ENCODE measurements at regions not wholly inside any gene's neighbourhood (a gene's known extent, or its start where the extent isn't known, plus 50 kb on each side); places are given as distances from the start of the nearest gene placed in this dataset.

DNA sequence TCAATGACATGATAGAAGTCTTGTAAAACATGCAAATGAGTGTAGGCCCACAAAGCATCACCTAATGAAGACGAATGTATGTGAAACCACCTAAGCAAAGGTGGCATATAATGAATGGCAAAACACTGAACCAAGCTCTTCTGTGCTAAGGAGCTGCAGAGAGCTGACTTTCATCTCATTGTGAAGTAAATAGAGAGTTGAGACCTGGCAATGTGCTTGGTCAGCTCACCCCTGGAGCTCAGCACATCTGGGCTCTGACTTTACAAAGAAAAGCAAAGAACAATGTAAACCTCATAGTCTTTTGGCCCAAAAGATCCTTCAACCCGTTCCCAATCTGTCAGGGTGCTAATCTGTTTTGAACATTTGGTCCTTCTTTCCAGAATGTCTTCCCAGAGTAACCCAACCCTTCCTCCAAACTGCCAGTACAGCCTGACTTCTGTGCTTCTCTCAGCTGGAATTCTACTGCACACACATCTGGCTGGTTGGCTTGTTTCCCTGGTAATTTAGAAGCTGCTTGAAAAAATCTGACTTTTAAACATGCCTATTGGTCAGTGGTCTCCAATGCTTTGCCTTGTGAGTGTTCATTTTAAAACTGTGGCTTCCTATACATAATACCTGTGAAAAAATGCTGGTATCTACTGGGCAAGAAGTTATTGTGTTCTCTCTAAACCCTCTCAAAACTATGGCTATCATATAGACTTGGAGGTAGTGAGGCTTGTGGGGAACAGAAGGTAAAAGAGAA, 101.7 kb downstream of the CD200R1L start:
- Mint-ChIP-seq H3K27ac (no peak overlapping the region), H3K27me3 (no peaks in the 10 kb centered on the region), H3K36me3 (peaks cover 4% of the 10 kb centered on the region), H3K4me3 (no peak overlapping the region), H3K9me3 (no peaks in the 10 kb centered on the region), H3K4me1 (peaks cover 17% of the 10 kb centered on the region)
- CTCF ChIA-PET = interaction anchor here (1.0 to 2.4 kb wide), 4 partner anchors 10 to 234 kb away, joined by 3 to 13 read pairs (median 6); no protein-coding TSS in a partner anchor
- no peak for DNase-seq

DNA sequence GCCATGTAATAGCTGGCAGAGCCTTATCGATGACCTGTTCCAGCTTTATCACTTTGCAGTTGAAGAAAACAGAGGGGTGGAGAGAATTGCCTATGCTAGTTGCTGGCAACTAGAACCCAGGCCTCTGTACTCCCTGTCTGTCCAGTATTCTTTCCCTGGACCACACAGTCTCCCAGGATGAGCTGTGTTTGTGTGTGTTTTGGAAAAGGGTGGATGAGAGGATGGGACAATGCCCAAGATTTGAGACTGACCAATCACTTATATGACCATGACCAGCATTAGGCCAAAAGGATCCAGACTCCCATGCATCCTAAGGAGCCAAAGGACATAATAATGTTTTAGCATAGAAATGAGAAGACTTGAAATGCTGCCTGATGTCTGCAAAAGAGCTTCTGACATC, 102.6 kb downstream of the CD200R1L start:
- H3K27me3 Mint-ChIP-seq = no peaks in the 10 kb centered on the region
- H3K4me3 Mint-ChIP-seq = no peak overlapping the region
- CTCF ChIA-PET = interaction anchor here (1.3 to 2.4 kb wide), 2 partner anchors 9 to 235 kb away, joined by 4 to 13 read pairs; no protein-coding TSS in a partner anchor

GRCh38 chr3:112742934-112743333, 102.0 kb upstream of the CCDC80 start:
- no peak for DNase-seq
- peaks cover 4% of the 10 kb centered on the region for H3K36me3 Mint-ChIP-seq
- no peaks in the 10 kb centered on the region for H3K9me3 Mint-ChIP-seq
- no peak overlapping the region for H3K4me3 Mint-ChIP-seq
- no peaks in the 10 kb centered on the region for H3K27me3 Mint-ChIP-seq
- CTCF ChIA-PET = interaction anchor here (0.6 to 2.4 kb wide), 2 partner anchors 8 to 71 kb away, joined by 3 to 13 read pairs; no protein-coding TSS in a partner anchor
- no peak overlapping the region for H3K27ac Mint-ChIP-seq
- peaks cover 33% of the 10 kb centered on the region for H3K4me1 Mint-ChIP-seq

More for the DNA sequence above, 102.6 kb downstream of the CD200R1L start:
- no peak for DNase-seq
- H3K9me3 Mint-ChIP-seq = no peaks in the 10 kb centered on the region
- H3K27ac Mint-ChIP-seq = no peak overlapping the region
- H3K36me3 Mint-ChIP-seq = peaks cover 4% of the 10 kb centered on the region
- peaks cover 24% of the 10 kb centered on the region for H3K4me1 Mint-ChIP-seq

- no peak for DNase-seq
- Mint-ChIP-seq H3K27me3 (no peaks in the 10 kb centered on the region), H3K27ac (no peak overlapping the region), H3K4me1 (peaks cover 40% of the 10 kb centered on the region), H3K36me3 (peaks cover 4% of the 10 kb centered on the region), H3K4me3 (no peak overlapping the region), H3K9me3 (no peaks in the 10 kb centered on the region)
- CTCF ChIA-PET = no interaction called here
These were observed 101.0 kb upstream of the CCDC80 start for GRCh38 chr3:112741983-112742382.

DNA sequence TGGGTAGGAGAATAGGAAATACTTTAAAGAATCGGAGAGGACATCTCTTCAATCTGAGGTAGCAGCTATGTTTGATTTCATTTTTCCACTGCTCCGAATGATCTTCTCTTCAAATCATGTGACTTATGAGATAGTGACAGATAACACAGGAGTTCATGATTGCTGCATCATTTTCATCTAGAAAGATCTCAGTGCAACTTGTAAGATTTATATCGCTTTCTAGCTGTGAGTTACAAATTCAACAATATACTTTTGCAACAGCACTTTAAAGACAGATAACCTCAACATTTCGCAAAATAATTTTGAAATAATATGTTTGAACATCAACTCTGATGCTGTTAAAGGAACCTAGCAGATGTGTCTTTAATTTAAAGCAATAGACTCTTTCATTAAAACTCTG, 99.9 kb upstream of the CCDC80 start:
- no peaks in the 10 kb centered on the region for H3K27me3 Mint-ChIP-seq
- peaks cover 4% of the 10 kb centered on the region for H3K36me3 Mint-ChIP-seq
- H3K27ac Mint-ChIP-seq = no peak overlapping the region
- no peak overlapping the region for H3K4me3 Mint-ChIP-seq
- no peak for DNase-seq
- no peaks in the 10 kb centered on the region for H3K9me3 Mint-ChIP-seq
- CTCF ChIA-PET = interaction anchor here (1.1 to 1.9 kb wide), 3 partner anchors 98 to 234 kb away, joined by 3 to 5 read pairs (median 4); partner anchors contain the start of gene CD200R1
- peaks cover 52% of the 10 kb centered on the region for H3K4me1 Mint-ChIP-seq

- Mint-ChIP-seq H3K4me3 (peak overlapping the region; percentile 7), H3K27me3 (no peaks in the 10 kb centered on the region), H3K4me1 (peaks cover 58% of the 10 kb centered on the region), H3K9me3 (no peaks in the 10 kb centered on the region), H3K36me3 (peaks cover 4% of the 10 kb centered on the region), H3K27ac (peak overlapping the region; percentile 74)
- CTCF ChIA-PET = interaction anchor here (1.1 to 1.9 kb wide), 4 partner anchors 9 to 235 kb away, joined by 3 to 5 read pairs (median 4); partner anchors contain the start of gene CD200R1
- DNase-seq = no peak
These were observed 98.5 kb upstream of the CCDC80 start for GRCh38 chr3:112739252-112739965.

DNA sequence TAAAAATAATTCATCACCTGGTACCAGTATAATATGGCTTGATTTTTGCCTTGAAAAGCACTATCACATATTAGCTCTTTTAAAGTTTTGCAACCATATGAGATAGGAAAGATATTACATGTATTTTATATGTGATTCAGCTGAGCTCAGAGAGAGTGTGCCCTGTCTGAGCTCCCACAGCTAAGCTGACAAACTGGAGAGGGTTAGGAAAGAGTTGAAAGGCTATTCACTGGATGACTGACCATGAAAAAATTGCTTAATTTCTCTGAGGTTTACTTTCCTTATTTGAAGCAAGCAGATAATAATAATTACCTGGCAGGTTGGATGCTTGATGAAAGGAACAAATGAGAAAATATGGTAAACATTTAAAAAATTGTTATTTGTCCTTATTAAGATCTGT, 97.4 kb upstream of the CCDC80 start:
- H3K9me3 Mint-ChIP-seq = no peaks in the 10 kb centered on the region
- H3K4me1 Mint-ChIP-seq = peaks cover 58% of the 10 kb centered on the region
- peaks cover 4% of the 10 kb centered on the region for H3K36me3 Mint-ChIP-seq
- no peaks in the 10 kb centered on the region for H3K27me3 Mint-ChIP-seq
- no peak for DNase-seq
- CTCF ChIA-PET = interaction anchor here (0.7 to 5.9 kb wide), 5 partner anchors 76 to 281 kb away, joined by 3 to 91 read pairs (median 64); a partner anchor contains a TSS
- no peak overlapping the region for H3K27ac Mint-ChIP-seq
- H3K4me3 Mint-ChIP-seq = no peak overlapping the region

- Mint-ChIP-seq H3K27ac (peak overlapping the region; percentile 67), H3K9me3 (no peaks in the 10 kb centered on the region), H3K36me3 (peaks cover 4% of the 10 kb centered on the region), H3K4me1 (peaks cover 58% of the 10 kb centered on the region), H3K4me3 (no peak overlapping the region), H3K27me3 (no peaks in the 10 kb centered on the region)
- CTCF ChIA-PET = interaction anchor here (1.4 to 5.9 kb wide), 6 partner anchors 77 to 298 kb away, joined by 3 to 91 read pairs (median 58); partner anchors contain the start of gene CD200R1
- peak; percentile 39 for DNase-seq
These were observed 96.0 kb upstream of the CCDC80 start for GRCh38 chr3:112736805-112737566.

GRCh38 chr3:112736386-112736785, 95.4 kb upstream of the CCDC80 start:
- Mint-ChIP-seq H3K4me3 (no peak overlapping the region), H3K4me1 (peaks cover 57% of the 10 kb centered on the region), H3K27me3 (no peaks in the 10 kb centered on the region), H3K9me3 (no peaks in the 10 kb centered on the region), H3K27ac (peak overlapping the region; percentile 67), H3K36me3 (peaks cover 4% of the 10 kb centered on the region)
- CTCF ChIA-PET = interaction anchor here (1.4 to 5.9 kb wide), 6 partner anchors 72 to 298 kb away, joined by 4 to 91 read pairs (median 58); partner anchors contain the start of gene CD200R1
- DNase-seq = no peak

DNA sequence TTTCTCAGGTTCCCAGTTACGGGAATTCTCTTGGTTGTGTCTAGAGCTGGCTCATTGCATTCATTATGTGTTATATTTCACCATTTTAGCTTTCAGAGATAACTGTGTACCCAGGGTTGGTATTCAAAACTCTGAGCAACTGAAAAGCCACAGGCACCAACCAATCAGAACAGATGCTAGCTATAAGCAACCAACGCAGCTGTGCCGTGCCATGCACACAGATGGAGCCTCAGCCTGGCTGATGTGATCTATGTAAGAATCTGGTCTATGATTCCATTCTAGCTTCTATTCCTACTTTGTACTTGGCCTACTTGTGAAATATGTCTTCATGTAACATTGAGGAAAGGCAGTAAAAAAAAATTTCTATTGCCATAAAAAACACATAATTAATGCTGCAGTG, 95.0 kb upstream of the CCDC80 start:
- Mint-ChIP-seq H3K9me3 (no peaks in the 10 kb centered on the region), H3K4me1 (peaks cover 53% of the 10 kb centered on the region), H3K4me3 (no peak overlapping the region), H3K27me3 (no peaks in the 10 kb centered on the region), H3K27ac (peak overlapping the region; percentile 67), H3K36me3 (peaks cover 3% of the 10 kb centered on the region)
- CTCF ChIA-PET = interaction anchor here (1.0 to 5.9 kb wide), 11 partner anchors 12 to 299 kb away, joined by 3 to 91 read pairs (median 8); partner anchors contain the start of gene CD200R1
- no peak for DNase-seq

- no peak overlapping the region for H3K27ac Mint-ChIP-seq
These were observed 93.9 kb upstream of the CCDC80 start for GRCh38 chr3:112734736-112735350.

GRCh38 chr3:112734171-112734570, 93.2 kb upstream of the CCDC80 start:
- no peak overlapping the region for H3K4me3 Mint-ChIP-seq
- no peaks in the 10 kb centered on the region for H3K27me3 Mint-ChIP-seq
- no peaks in the 10 kb centered on the region for H3K36me3 Mint-ChIP-seq
- CTCF ChIA-PET = interaction anchor here (0.6 to 5.9 kb wide), 38 partner anchors 10 to 553 kb away, joined by 3 to 91 read pairs (median 5); partner anchors contain the start of genes CD200R1, CD200R1L and GTPBP8
- no peak for DNase-seq
- peaks cover 35% of the 10 kb centered on the region for H3K4me1 Mint-ChIP-seq
- H3K27ac Mint-ChIP-seq = no peak overlapping the region
- peaks cover 1% of the 10 kb centered on the region for H3K9me3 Mint-ChIP-seq

More at GRCh38 chr3:112734736-112735350, 93.9 kb upstream of the CCDC80 start:
- Mint-ChIP-seq H3K4me1 (peaks cover 42% of the 10 kb centered on the region), H3K36me3 (no peaks in the 10 kb centered on the region), H3K9me3 (peaks cover 1% of the 10 kb centered on the region), H3K4me3 (no peak overlapping the region), H3K27me3 (no peaks in the 10 kb centered on the region)
- DNase-seq = peak; percentile 73
- CTCF ChIA-PET = interaction anchor here (0.6 to 5.9 kb wide), 42 partner anchors 9 to 552 kb away, joined by 3 to 91 read pairs (median 4); partner anchors contain the start of genes CD200R1, CD200R1L and GTPBP8

- no peak overlapping the region for H3K4me3 Mint-ChIP-seq
- peaks cover 3% of the 10 kb centered on the region for H3K4me1 Mint-ChIP-seq
- CTCF ChIA-PET = no interaction called here
- no peaks in the 10 kb centered on the region for H3K27me3 Mint-ChIP-seq
- peaks cover 1% of the 10 kb centered on the region for H3K9me3 Mint-ChIP-seq
- H3K36me3 Mint-ChIP-seq = no peaks in the 10 kb centered on the region
- no peak for DNase-seq
- no peak overlapping the region for H3K27ac Mint-ChIP-seq
These were observed 89.3 kb upstream of the CCDC80 start for GRCh38 chr3:112730210-112730609.

All from activated naive CD4-positive, alpha-beta T cell treated with anti-CD3 and anti-CD28 coated beads, Interleukin-2, amount 10 ng/mL, durations not matched to agents 7 days and 5 days (primary cell).